Kidney epithelial cell (primary cell): ENCODE measurements at regions not wholly inside any gene's neighbourhood (a gene's known extent, or its start where the extent isn't known, plus 50 kb on each side); places are given as distances from the start of the nearest gene placed in this dataset.

Experiments
- DNase-seq: peaks from one replicate; pipeline ENCODE4 v3.0.0-alpha.2; 2010; ENCODE audit warnings: low read depth
- H3K27me3 ChIP-seq: 2 replicates; pipeline ENCODE4 v1.6.0; 2011; ENCODE audit warnings: low read length; ENCODE audit not compliant: control insufficient read depth, insufficient read depth
- H3K36me3 ChIP-seq: 2 replicates; pipeline ENCODE4 v1.5.1; 2011; ENCODE audit warnings: low read length; ENCODE audit not compliant: control insufficient read depth, insufficient read depth
- H3K4me3 ChIP-seq: 2 replicates; pipeline ENCODE4 v1.5.1; 2011; ENCODE audit warnings: low read depth, mild to moderate bottlenecking, control low read depth, low read length
- TF ChIP-seq, protein P1 (sequence below): IDR thresholded peaks from 2 replicates; pipeline ENCODE4 v1.5.1; 2011; ENCODE audit warnings: mild to moderate bottlenecking, moderate library complexity, low read length, control low read depth, inconsistent platforms; ENCODE audit not compliant: insufficient read depth, poor library complexity, severe bottlenecking

DNA sequence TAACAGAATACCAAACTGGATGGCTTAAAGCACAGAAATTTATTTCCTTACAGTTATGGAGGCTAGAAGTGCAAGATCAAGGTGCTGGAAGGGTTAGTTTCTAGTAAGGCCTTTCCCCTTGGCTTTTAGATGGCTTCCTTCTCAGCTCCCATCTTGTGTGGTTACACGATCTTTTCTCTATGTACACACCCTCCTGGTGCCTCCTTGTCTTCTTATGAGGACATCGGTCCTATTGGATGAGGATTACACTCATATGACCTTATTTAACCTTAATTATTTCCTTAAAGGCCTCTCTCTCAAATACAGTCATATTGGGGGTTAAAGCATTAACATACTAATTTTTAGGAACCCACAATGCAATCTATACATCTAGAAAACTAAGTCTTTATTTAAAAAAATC is 787.9 kb upstream of the GALNTL6 start:
- no peak overlapping the region for H3K4me3 ChIP-seq
- TF ChIP-seq, protein P1, sequence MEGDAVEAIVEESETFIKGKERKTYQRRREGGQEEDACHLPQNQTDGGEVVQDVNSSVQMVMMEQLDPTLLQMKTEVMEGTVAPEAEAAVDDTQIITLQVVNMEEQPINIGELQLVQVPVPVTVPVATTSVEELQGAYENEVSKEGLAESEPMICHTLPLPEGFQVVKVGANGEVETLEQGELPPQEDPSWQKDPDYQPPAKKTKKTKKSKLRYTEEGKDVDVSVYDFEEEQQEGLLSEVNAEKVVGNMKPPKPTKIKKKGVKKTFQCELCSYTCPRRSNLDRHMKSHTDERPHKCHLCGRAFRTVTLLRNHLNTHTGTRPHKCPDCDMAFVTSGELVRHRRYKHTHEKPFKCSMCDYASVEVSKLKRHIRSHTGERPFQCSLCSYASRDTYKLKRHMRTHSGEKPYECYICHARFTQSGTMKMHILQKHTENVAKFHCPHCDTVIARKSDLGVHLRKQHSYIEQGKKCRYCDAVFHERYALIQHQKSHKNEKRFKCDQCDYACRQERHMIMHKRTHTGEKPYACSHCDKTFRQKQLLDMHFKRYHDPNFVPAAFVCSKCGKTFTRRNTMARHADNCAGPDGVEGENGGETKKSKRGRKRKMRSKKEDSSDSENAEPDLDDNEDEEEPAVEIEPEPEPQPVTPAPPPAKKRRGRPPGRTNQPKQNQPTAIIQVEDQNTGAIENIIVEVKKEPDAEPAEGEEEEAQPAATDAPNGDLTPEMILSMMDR = no peak
- H3K27me3 ChIP-seq = no peaks in the 10 kb centered on the region
- no peaks in the 10 kb centered on the region for H3K36me3 ChIP-seq
- DNase-seq = no peak

DNA sequence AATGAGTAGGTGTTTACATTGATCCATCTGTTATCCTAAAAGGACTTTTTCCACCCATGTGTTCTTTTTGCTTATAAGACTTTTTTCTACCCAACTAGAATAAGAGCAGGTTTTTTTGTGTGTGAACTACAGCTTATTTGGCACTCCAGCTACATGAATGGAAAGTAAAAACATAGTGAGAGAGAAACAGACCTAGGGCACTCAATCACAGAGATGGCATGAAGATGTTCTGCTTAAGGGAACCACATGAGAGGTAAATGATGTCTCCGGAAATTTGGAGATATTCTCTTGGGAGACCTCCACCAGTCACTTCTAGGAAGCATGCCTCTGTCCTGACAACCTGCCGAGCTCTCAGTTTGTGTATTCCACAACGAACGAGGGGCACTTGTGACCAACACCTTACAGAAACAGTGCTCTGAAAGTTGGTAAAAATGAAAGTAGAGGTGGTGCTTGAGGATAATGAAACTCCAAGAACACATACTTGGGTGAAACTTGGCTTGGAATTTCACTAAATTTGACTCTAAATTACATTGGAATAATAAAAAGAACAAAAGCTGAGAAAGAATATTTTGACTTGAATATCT is 788.4 kb upstream of the GALNTL6 start:
- Histone ChIP-seq H3K27me3 (no peaks in the 10 kb centered on the region), H3K4me3 (no peak overlapping the region), H3K36me3 (no peaks in the 10 kb centered on the region)
- no peak for DNase-seq
- TF ChIP-seq, protein P1 = no peak

DNA sequence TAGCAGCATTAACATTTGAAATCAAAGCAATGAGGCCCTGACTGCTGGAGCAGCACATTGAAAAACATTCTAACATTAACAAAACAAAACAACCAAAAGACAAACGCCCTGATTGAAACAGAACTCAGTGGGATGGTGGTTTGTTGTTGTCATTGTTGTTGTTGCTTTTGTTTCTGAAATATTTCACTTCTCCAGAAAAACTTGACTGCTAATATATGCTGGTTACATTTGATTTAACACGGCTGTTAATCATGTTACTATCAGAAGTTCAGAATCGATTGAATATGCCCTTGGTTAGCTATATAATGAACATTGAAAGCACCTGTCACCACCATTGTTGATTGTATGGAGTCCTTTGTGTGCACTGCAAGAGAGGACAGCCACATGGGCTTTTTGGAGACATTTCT is 790.4 kb upstream of the GALNTL6 start:
- Histone ChIP-seq H3K4me3 (no peak overlapping the region), H3K36me3 (no peaks in the 10 kb centered on the region), H3K27me3 (no peaks in the 10 kb centered on the region)
- TF ChIP-seq, protein P1 = no peak
- DNase-seq = no peak

DNA sequence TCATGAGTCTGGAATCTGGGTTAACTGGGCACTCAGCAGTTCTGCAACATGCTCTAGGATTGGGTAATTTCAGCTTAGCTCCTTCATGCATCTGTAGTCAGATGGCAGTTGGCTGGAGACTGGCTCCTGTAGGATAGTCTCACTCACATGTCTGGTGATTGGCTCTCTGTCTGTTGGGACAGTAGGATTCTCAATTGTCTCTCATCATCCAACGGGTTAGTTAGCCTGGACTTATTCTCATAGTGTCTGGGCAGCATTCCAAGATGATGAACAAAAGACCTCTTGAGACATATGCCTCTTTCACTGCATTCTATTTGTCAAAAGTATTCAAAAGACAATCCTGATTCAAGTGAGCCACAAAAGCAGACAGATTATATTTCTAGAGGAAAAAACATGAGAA is 795.6 kb upstream of the GALNTL6 start:
- TF ChIP-seq, protein P1 = no peak
- Histone ChIP-seq H3K36me3 (no peaks in the 10 kb centered on the region), H3K27me3 (no peaks in the 10 kb centered on the region), H3K4me3 (no peak overlapping the region)
- DNase-seq = no peak

DNA sequence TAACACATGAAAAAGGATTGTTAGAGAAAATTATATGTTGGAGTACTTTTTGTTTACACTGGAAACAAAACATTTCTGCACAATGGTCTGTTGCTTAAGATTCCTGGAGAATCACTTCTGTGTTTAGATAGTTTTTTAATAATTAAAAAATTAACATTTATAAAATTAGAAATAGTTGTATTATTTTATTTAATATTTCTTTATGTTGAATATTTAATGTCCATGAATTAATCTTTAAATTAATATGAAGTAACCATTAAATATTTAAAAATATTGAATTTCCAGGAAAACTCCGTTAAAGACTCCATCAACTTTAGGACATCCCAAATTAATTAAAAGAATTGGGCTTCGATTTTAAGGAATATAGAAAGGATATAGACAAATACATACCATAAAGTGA is 797.1 kb upstream of the GALNTL6 start:
- Histone ChIP-seq H3K4me3 (no peak overlapping the region), H3K27me3 (no peaks in the 10 kb centered on the region), H3K36me3 (no peaks in the 10 kb centered on the region)
- DNase-seq = no peak
- TF ChIP-seq, protein P1 = no peak

DNA sequence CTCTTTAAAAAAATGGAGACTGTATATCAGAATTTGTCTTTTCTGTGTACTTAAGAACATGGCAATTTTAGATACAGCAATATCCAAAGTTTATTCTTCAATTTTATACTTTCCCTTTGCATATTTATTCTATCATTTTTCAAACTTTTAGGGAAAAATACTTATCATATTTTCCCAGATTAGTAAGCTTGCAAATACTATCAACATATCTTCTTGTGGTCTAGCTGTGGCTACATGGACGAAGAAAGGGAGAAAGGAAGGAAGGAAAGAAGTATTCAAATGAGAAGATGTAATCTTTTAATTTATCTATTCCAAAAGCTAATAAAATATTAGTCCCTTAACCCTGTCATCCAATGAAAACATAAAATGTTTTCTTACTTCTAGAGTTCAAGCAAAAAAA is 797.8 kb upstream of the GALNTL6 start:
- DNase-seq = no peak
- Histone ChIP-seq H3K27me3 (no peaks in the 10 kb centered on the region), H3K36me3 (no peaks in the 10 kb centered on the region), H3K4me3 (no peak overlapping the region)
- TF ChIP-seq, protein P1 = no peak
